ENCODE measurements at regions not wholly inside any gene's neighbourhood (a gene's known extent, or its start where the extent isn't known, plus 50 kb on each side); places are given as distances from the start of the nearest gene placed in this dataset.

GRCh38 chr12:75754141-75754540 lies 242.7 kb upstream of the KRR1 start:
- TF ChIP-seq CHD1 (IDR thresholded peaks at IDR 0.05; ENCODE audit: low read depth, low read length) (no peak), MAZ (IDR thresholded peaks at IDR 0.05; ENCODE audit: borderline replicate concordance, low read depth, low read length) (no peak), RCOR1 (IDR thresholded peaks at IDR 0.05; ENCODE audit: insufficient replicate concordance, low read length) (no peak), RFX5 (IDR thresholded peaks at IDR 0.05; ENCODE audit: low read depth, low read length) (no peak), SMC3 (IDR thresholded peaks at IDR 0.05; ENCODE audit: low read depth, low read length) (no peak), RAD21 (IDR thresholded peaks at IDR 0.05; ENCODE audit: low read length) (no peak), ELK1 (IDR thresholded peaks at IDR 0.05; ENCODE audit: borderline replicate concordance, low read depth, low read length) (no peak), USF2 (IDR thresholded peaks at IDR 0.05; ENCODE audit: low read depth, low read length) (no peak), BHLHE40 (IDR thresholded peaks at IDR 0.05; ENCODE audit: low read depth, low read length) (no peak), NFE2L2 (IDR thresholded peaks at IDR 0.05; ENCODE audit: low read depth, low read length) (no peak), POLR2A (IDR thresholded peaks at IDR 0.05; ENCODE audit: low read depth, low read length) (no peak), MXI1 (IDR thresholded peaks at IDR 0.05; ENCODE audit: borderline replicate concordance, low read depth, low read length) (no peak), MAFK (IDR thresholded peaks at IDR 0.05; ENCODE audit: low read depth, low read length) (no peak), CTCF (conservative IDR thresholded peaks at IDR 0.05; ENCODE audit: low read depth, low read length) (no peak), CEBPB (IDR thresholded peaks at IDR 0.05; ENCODE audit: low read depth, low read length) (no peak), FOS (IDR thresholded peaks at IDR 0.05; ENCODE audit: low read depth, low read length) (no peak)
- Histone ChIP-seq H3K9me3 (ENCODE audit: control insufficient read depth, insufficient read depth, low read length) (no peaks in the 10 kb centered on the region), H3K4me3 (ENCODE audit: insufficient read depth, low read depth, low read length) (no peak overlapping the region), H2BK5ac (ENCODE audit: low read depth, low read length, poor library complexity, severe bottlenecking) (peak overlapping the region; percentile 80), H3K4me1 (ENCODE audit: control insufficient read depth, insufficient read depth, low read length) (peaks cover 8% of the 10 kb centered on the region), H2BK20ac (ENCODE audit: low read depth, low read length) (peak overlapping the region; percentile 97), H3K27me3 (ENCODE audit: control insufficient read depth, insufficient read depth, low read length) (no peaks in the 10 kb centered on the region), H3K14ac (replicated peaks; ENCODE audit: low read depth, low read length) (peak overlapping the region; percentile 95), H4K5ac (ENCODE audit: low read depth, low read length) (peak overlapping the region; percentile 68), H3K9me1 (ENCODE audit: insufficient read depth, low read length) (peaks cover 2% of the 10 kb centered on the region), H3K4ac (ENCODE audit: low read depth, low read length) (peak overlapping the region; percentile 93), H3K27ac (ENCODE audit: insufficient read depth, low read length) (peak overlapping the region; percentile 35; the same call in 1 of the 2 replicates), H3K4me2 (ENCODE audit: low read depth, low read length) (no peak overlapping the region), H3K36me3 (ENCODE audit: control insufficient read depth, insufficient read depth, low read length) (no peaks in the 10 kb centered on the region), H3K79me1 (ENCODE audit: low read depth in 1 of 2, low read length in 2 of 2) (peaks cover 0 to 9% of the 10 kb centered on the region in 2 experiments; a peak in 1 of 4 replicates), H2AK9ac (replicated peaks; ENCODE audit: low read depth, low read length, poor library complexity) (no peak overlapping the region), H4K8ac (ENCODE audit: low read depth in 2 of 2, low read length in 2 of 2) (peak overlapping the region; percentile 62 to 95), H2AK5ac (ENCODE audit: low read depth, low read length) (peak overlapping the region; percentile 94), H4K20me1 (ENCODE audit: insufficient read depth, low read length) (no peaks in the 10 kb centered on the region), H3K23ac (ENCODE audit: low read depth, low read length) (peak overlapping the region; percentile 99), H2AFZ (replicated peaks; ENCODE audit: low read length, poor library complexity) (no peak overlapping the region), H3K18ac (ENCODE audit: low read depth, low read length) (peak overlapping the region; percentile 72), H2BK120ac (ENCODE audit: low read depth, low read length) (peak overlapping the region; percentile 98), H4K91ac (ENCODE audit: insufficient read depth, low read depth, low read length) (peak overlapping the region; percentile 88; the same call in 1 of the 2 replicates), H2BK15ac (ENCODE audit: low read depth, low read length) (peak overlapping the region; percentile 99), H3K9ac (ENCODE audit: low read depth, low read length) (no peak overlapping the region), H3K56ac (ENCODE audit: extremely low read depth, insufficient read depth, low read length) (no peak overlapping the region)
- in situ Hi-C loops (cut with MboI; ENCODE audit: low sequenced_read_pairs): no loop called here
- ATAC-seq (ENCODE audit: low read depth): no peak
- dilution Hi-C loops (cut with HindIII; ENCODE audit: low sequenced_read_pairs, unreplicated experiment): no loop called here
- DNase-seq: no peak
- intact Hi-C loops (cut with micrococcal nuclease): loop anchor here (10.0 kb wide), 1 partner anchor 121 kb away; no protein-coding TSS in a partner anchor
- WGBS, 2 experiments (ENCODE audit: extremely low coverage in 2 of 2, insufficient read length in 1 of 2): no CpG with 5 or more reads among the region's 1 CpG
- POLR2A ChIA-PET (ENCODE audit: unreplicated experiment): no interaction called here
- CTCF ChIA-PET: interaction anchor here (0.6 kb wide), 2 partner anchors 64 to 189 kb away, joined by 3 to 4 read pairs; no protein-coding TSS in a partner anchor
- BruUV-seq (replicated peaks): no TSS peak
